ENCODE measurements at regions not wholly inside any gene's neighbourhood (a gene's known extent, or its start where the extent isn't known, plus 50 kb on each side); places are given as distances from the start of the nearest gene placed in this dataset.

DNA sequence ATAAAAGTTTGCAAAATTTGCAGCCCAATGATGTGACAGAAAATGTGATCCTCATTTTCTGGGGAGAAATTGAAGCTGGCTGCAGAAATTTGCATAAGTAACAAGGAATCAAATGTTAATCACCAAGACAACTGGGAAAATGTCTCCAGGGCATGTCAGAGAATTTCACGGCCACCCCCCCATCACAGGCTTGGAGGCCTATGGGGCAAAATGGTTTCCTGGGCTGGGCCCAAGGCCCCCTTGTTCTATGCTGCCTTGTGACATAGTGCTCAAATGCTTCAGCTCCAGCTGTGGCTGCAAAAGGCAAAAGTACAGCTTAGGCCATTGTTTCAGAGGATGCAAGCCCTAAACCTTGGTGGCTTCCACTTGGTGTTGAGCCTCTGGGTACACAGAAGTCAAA is 1202.6 kb downstream of the EPHA7 start:
- intact Hi-C loops (cut with micrococcal nuclease), result no loop called here
- POLR2A ChIA-PET (ENCODE audit: unreplicated experiment), result no interaction called here

DNA sequence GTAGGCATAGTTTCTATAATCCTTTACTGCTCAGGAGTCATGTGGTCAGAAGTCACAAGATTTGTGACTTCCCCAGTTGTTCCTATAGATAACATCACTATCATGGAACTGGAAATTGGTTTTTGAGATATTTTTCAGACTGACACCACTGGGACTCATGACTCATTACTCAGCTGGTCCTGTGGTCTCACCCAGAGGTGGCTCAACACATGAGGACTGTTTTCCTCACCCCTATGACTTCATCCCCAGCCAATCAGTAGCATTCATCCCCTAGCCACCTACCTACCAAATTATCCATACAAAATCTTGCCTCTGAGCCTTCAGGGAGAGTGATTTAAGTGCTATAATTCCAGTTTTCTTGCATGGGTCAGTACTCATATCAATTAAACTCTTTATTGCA is 1217.7 kb downstream of the EPHA7 start:
- no peak for DNase-seq
- Histone ChIP-seq H3K79me2 (ENCODE audit: low read length) (no peaks in the 10 kb centered on the region), H3K4me2 (ENCODE audit: low read length) (no peak overlapping the region), H2AFZ (ENCODE audit: low read length) (no peak overlapping the region), H3K4me3 (ENCODE audit: low read length) (no peak overlapping the region), H3K9me2 (replicated peaks; ENCODE audit: low read length) (no peaks in the 10 kb centered on the region), H3K36me3 (ENCODE audit: low read depth, low read length) (no peaks in the 10 kb centered on the region), H3K9ac (ENCODE audit: low read length) (no peak overlapping the region), H3K4me1 (ENCODE audit: insufficient read depth, low read length) (no peaks in the 10 kb centered on the region), H3K27me3 (ENCODE audit: low read length) (no peaks in the 10 kb centered on the region), H4K20me1 (ENCODE audit: low read length) (no peaks in the 10 kb centered on the region), H3K27ac (ENCODE audit: low read length) (no peak overlapping the region), H3F3A (ENCODE audit: low read length, unreplicated experiment) (no peaks in the 10 kb centered on the region), H3K9me3 (ENCODE audit: low read length) (no peaks in the 10 kb centered on the region)
- POLR2A ChIA-PET (ENCODE audit: unreplicated experiment), result no interaction called here
- TF ChIP-seq, protein P1, sequence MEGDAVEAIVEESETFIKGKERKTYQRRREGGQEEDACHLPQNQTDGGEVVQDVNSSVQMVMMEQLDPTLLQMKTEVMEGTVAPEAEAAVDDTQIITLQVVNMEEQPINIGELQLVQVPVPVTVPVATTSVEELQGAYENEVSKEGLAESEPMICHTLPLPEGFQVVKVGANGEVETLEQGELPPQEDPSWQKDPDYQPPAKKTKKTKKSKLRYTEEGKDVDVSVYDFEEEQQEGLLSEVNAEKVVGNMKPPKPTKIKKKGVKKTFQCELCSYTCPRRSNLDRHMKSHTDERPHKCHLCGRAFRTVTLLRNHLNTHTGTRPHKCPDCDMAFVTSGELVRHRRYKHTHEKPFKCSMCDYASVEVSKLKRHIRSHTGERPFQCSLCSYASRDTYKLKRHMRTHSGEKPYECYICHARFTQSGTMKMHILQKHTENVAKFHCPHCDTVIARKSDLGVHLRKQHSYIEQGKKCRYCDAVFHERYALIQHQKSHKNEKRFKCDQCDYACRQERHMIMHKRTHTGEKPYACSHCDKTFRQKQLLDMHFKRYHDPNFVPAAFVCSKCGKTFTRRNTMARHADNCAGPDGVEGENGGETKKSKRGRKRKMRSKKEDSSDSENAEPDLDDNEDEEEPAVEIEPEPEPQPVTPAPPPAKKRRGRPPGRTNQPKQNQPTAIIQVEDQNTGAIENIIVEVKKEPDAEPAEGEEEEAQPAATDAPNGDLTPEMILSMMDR (conservative IDR thresholded peaks at IDR 0.05; ENCODE audit: low read depth, low read length), result no peak
- TF ChIP-seq EZH2 (IDR thresholded peaks at IDR 0.05; ENCODE audit: low read length, unreplicated experiment), result no peak
- no peak for TF ChIP-seq EZH2phosphoT487 (IDR thresholded peaks at IDR 0.05; ENCODE audit: borderline replicate concordance, low read length)
- CTCF ChIA-PET, result no interaction called here
- no peak for ATAC-seq
- intact Hi-C loops (cut with micrococcal nuclease), result no loop called here
- no TSS peak for BruUV-seq (replicated peaks)

More for the DNA sequence above, 1202.6 kb downstream of the EPHA7 start:
- no peak for ATAC-seq
- no peak for DNase-seq
- Histone ChIP-seq H4K20me1 (ENCODE audit: low read length) (no peaks in the 10 kb centered on the region), H3K4me1 (ENCODE audit: insufficient read depth, low read length) (no peaks in the 10 kb centered on the region), H2AFZ (ENCODE audit: low read length) (no peak overlapping the region), H3K9me3 (ENCODE audit: low read length) (no peaks in the 10 kb centered on the region), H3F3A (ENCODE audit: low read length, unreplicated experiment) (no peaks in the 10 kb centered on the region), H3K27ac (ENCODE audit: low read length) (no peak overlapping the region), H3K4me3 (ENCODE audit: low read length) (no peak overlapping the region), H3K36me3 (ENCODE audit: low read depth, low read length) (no peaks in the 10 kb centered on the region), H3K4me2 (ENCODE audit: low read length) (no peak overlapping the region), H3K9me2 (replicated peaks; ENCODE audit: low read length) (no peaks in the 10 kb centered on the region), H3K9ac (ENCODE audit: low read length) (no peak overlapping the region), H3K79me2 (ENCODE audit: low read length) (no peaks in the 10 kb centered on the region), H3K27me3 (ENCODE audit: low read length) (no peaks in the 10 kb centered on the region)
- TF ChIP-seq EZH2 (IDR thresholded peaks at IDR 0.05; ENCODE audit: low read length, unreplicated experiment) (no peak), EZH2phosphoT487 (IDR thresholded peaks at IDR 0.05; ENCODE audit: borderline replicate concordance, low read length) (no peak)
- TF ChIP-seq, protein P1 (conservative IDR thresholded peaks at IDR 0.05; ENCODE audit: low read depth, low read length), result no peak
- no TSS peak for BruUV-seq (replicated peaks)
- CTCF ChIA-PET, result no interaction called here

DNA sequence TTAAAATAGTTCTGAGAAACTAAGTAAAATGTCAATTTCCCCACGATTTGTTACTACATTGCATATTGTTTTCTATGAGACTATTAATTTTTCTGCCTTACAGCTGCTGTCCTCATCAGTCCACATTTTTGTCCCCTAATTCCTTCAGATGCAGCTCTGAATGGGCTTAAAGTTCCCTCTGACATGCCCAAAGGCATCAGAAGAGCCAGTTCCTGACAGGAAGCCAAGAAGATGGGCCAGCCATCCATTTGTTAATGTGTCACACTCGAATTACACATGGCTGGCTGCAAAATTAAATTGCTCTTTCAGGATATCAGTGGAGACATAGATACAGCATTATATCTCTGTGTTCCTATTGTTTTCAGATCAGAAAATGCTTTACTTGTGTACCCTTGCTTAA is 1223.0 kb downstream of the EPHA7 start:
- Histone ChIP-seq H3K36me3 (ENCODE audit: low read depth, low read length) (no peaks in the 10 kb centered on the region), H3K4me3 (ENCODE audit: low read length) (no peak overlapping the region), H3F3A (ENCODE audit: low read length, unreplicated experiment) (no peaks in the 10 kb centered on the region), H4K20me1 (ENCODE audit: low read length) (no peaks in the 10 kb centered on the region), H3K27ac (ENCODE audit: low read length) (no peak overlapping the region), H3K9me2 (replicated peaks; ENCODE audit: low read length) (no peaks in the 10 kb centered on the region), H2AFZ (ENCODE audit: low read length) (no peak overlapping the region), H3K4me2 (ENCODE audit: low read length) (no peak overlapping the region), H3K9me3 (ENCODE audit: low read length) (no peaks in the 10 kb centered on the region), H3K9ac (ENCODE audit: low read length) (no peak overlapping the region), H3K4me1 (ENCODE audit: insufficient read depth, low read length) (no peaks in the 10 kb centered on the region), H3K79me2 (ENCODE audit: low read length) (no peaks in the 10 kb centered on the region), H3K27me3 (ENCODE audit: low read length) (no peaks in the 10 kb centered on the region)
- DNase-seq (no peak), ATAC-seq (no peak)
- intact Hi-C loops (cut with micrococcal nuclease), result no loop called here
- no peak for TF ChIP-seq EZH2phosphoT487 (IDR thresholded peaks at IDR 0.05; ENCODE audit: borderline replicate concordance, low read length)
- TF ChIP-seq EZH2 (IDR thresholded peaks at IDR 0.05; ENCODE audit: low read length, unreplicated experiment), result no peak
- TF ChIP-seq, protein P1 (conservative IDR thresholded peaks at IDR 0.05; ENCODE audit: low read depth, low read length), result no peak
- ChIA-PET CTCF (no interaction called here), POLR2A (ENCODE audit: unreplicated experiment) (no interaction called here)
- BruUV-seq (replicated peaks), result no TSS peak

Data from PC-3 (cell line).